NCI-H2227 (cell line): ENCODE measurements at regions not wholly inside any gene's neighbourhood (a gene's known extent, or its start where the extent isn't known, plus 50 kb on each side); places are given as distances from the start of the nearest gene placed in this dataset.

Experiments used
- DNase-seq: peaks from one replicate; lab custom pipeline; 2025; ENCODE audit not compliant: unreplicated experiment; lab: John Stamatoyannopoulos, UW

GRCh38 chr14:101040538-101041442, 137.3 kb upstream of the RTL1 start:
- DNase-seq = no peak

GRCh38 chr14:101043891-101044290, 140.4 kb upstream of the RTL1 start:
- DNase-seq = no peak

GRCh38 chr14:101044741-101045140, 141.2 kb upstream of the RTL1 start:
- no peak for DNase-seq

GRCh38 chr14:101045511-101045910, 142.0 kb upstream of the RTL1 start:
- no peak for DNase-seq

- no peak for DNase-seq
Measured at GRCh38 chr14:101046071-101046470, 142.5 kb upstream of the RTL1 start.

GRCh38 chr14:101047326-101047725, 143.8 kb upstream of the RTL1 start:
- no peak for DNase-seq

- DNase-seq = no peak
Measured at GRCh38 chr14:101048766-101049165, 145.2 kb upstream of the RTL1 start.

- no peak for DNase-seq
Measured at GRCh38 chr14:101049511-101049910, 146.0 kb upstream of the RTL1 start.

- no peak for DNase-seq
Measured at GRCh38 chr14:101049942-101050341, 146.4 kb upstream of the RTL1 start.

GRCh38 chr14:101050901-101051490, 147.5 kb upstream of the RTL1 start:
- no peak for DNase-seq

GRCh38 chr14:101054671-101055070, 151.1 kb upstream of the RTL1 start:
- DNase-seq = no peak

GRCh38 chr14:101055106-101055662, 151.7 kb upstream of the RTL1 start:
- DNase-seq = no peak

GRCh38 chr14:101055776-101056374, 152.4 kb upstream of the RTL1 start:
- DNase-seq = no peak

- no peak for DNase-seq
Measured at GRCh38 chr14:101056446-101056845, 152.9 kb upstream of the RTL1 start.

GRCh38 chr14:101057394-101057793, 153.9 kb upstream of the RTL1 start:
- no peak for DNase-seq

GRCh38 chr14:101058571-101058970, 155.0 kb upstream of the RTL1 start:
- DNase-seq = no peak

- no peak for DNase-seq
Measured at GRCh38 chr14:101060171-101060601, 156.7 kb upstream of the RTL1 start.

- DNase-seq = no peak
Measured at GRCh38 chr14:101061411-101062064, 158.0 kb upstream of the RTL1 start.

- DNase-seq = no peak
Measured at GRCh38 chr14:101062065-101062450, 158.5 kb upstream of the RTL1 start.

GRCh38 chr14:101062601-101063000, 159.1 kb upstream of the RTL1 start:
- DNase-seq = no peak

- no peak for DNase-seq
Measured at GRCh38 chr14:101063121-101063520, 159.6 kb upstream of the RTL1 start.
